ENCODE measurements at regions not wholly inside any gene's neighbourhood (a gene's known extent, or its start where the extent isn't known, plus 50 kb on each side); places are given as distances from the start of the nearest gene placed in this dataset.
A peak's percentile ranks its signal among the peaks of the same experiment; 100 is the strongest.

- DNase-seq (ENCODE audit: extremely low read depth, low read depth) = no peak
These were observed 178.3 kb upstream of the SLC7A11 start for GRCh38 chr4:138420471-138420870.

DNA sequence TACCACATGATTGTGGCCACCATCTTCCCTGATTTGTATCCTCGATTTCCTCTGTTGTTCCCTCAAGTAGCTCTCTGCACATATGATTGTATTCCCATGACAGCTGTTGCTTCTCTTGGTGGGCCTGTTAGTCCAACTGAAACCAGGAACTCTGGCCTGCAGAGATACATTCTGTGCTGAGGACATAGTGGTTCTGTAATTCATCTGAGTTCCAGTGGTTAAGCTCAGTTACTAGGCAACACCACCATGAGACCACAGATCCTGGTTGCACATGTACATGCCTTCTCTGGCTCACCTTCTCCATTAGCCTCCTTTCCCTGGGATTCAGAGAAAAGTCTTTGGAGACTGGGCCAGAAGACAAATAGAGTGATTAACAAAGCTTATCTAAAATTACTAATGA, 172.1 kb upstream of the SLC7A11 start:
- DNase-seq (ENCODE audit: extremely low read depth, low read depth) = no peak

- DNase-seq (ENCODE audit: extremely low read depth, low read depth) = no peak
These were observed 171.1 kb upstream of the SLC7A11 start for GRCh38 chr4:138413273-138413672.

DNA sequence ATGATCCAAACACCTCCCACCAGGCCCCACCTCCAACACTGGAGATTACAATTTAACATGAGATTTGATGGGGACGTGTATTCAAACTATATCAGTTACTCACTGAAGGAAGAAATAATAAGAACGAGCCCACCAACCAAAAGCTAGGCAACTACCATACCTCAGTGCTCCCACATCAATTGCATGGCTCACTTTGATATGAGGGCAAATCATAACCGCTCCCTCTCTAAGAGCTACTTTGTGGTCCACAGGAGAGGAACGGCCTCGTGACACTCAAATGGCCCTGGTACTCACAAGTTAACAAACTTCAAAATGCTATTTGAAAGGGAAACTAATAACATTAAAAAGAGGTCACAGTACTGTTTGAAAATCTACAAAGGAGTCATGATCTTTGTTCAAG, 170.7 kb upstream of the SLC7A11 start:
- no peak for DNase-seq (ENCODE audit: extremely low read depth, low read depth)

GRCh38 chr4:138410266-138410665, 168.1 kb upstream of the SLC7A11 start:
- DNase-seq (ENCODE audit: extremely low read depth, low read depth) = no peak

- DNase-seq (ENCODE audit: extremely low read depth, low read depth) = no peak
These were observed 167.5 kb upstream of the SLC7A11 start for GRCh38 chr4:138409670-138410069.

GRCh38 chr4:138408758-138409157, 166.6 kb upstream of the SLC7A11 start:
- no peak for DNase-seq (ENCODE audit: extremely low read depth, low read depth)

- no peak for DNase-seq (ENCODE audit: extremely low read depth, low read depth)
These were observed 165.2 kb upstream of the SLC7A11 start for GRCh38 chr4:138407329-138407728.

DNA sequence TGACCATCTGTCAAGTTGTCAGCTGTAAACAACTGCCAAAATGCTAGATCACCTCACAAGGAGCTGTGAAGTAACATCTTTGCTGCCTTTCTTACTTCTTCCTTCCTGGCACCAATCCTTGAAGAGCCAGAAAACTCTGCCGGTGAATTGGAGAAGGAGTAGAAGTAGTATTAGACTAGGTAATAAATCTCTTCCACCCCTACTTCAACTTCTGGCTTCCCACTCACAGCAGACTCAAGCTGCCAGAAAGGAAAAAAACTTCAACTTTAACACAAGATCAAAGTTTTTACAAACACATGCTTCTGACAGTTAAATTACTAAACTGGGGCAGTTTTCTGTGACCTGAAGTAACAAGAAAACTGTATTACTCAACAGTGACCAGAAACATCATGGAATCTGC, 164.7 kb upstream of the SLC7A11 start:
- DNase-seq (ENCODE audit: extremely low read depth, low read depth) = no peak

DNA sequence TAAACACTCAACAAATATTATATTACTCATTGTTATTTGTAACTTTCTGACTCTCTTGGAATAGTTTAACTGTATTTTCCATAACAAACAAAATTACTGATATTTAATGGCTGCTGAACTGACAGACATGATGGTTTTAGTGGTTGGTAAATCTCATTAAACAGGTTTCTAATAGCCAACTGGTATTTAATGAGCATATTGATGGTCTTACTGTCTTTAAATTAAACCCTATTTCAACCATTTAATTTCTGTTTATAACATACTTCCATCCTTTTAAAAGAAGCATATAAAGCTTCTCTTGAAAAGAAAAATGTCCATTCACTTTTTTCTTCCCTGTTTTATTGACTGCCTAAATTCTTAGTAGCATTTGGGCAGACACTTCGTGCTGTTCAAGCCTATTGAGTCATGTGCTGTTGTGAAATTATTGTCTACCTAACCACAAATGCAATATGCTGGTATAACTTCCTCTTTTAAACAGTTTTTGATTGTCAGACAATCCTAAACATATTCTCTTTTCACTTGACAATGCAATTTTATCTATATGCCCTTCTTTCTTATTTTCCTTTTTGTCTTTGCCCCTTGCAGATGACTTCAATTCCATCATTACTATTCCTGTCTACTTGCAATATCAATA, 163.9 kb upstream of the SLC7A11 start:
- DNase-seq (ENCODE audit: extremely low read depth, low read depth) = no peak

DNA sequence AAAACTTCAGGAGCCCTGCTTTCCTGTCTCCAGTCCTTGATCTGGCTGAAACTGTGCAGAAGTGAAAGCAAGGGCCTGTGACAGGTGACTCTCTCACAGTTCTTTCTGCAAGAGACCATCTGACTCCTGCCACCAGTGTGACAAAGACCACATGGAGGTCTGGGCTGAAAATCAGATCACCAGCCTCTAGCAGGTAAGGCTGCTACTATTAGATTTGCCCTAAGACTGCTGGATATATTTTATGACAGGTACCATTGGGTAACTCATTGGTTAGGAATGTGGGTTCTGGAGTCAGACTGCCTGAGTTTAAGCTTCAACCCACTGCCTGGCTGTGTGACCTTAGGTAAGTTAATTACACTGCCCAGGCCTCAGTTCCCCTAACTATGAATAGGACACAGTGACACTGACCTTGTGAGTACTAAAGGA, 163.3 kb upstream of the SLC7A11 start:
- DNase-seq (ENCODE audit: extremely low read depth, low read depth) = no peak

DNA sequence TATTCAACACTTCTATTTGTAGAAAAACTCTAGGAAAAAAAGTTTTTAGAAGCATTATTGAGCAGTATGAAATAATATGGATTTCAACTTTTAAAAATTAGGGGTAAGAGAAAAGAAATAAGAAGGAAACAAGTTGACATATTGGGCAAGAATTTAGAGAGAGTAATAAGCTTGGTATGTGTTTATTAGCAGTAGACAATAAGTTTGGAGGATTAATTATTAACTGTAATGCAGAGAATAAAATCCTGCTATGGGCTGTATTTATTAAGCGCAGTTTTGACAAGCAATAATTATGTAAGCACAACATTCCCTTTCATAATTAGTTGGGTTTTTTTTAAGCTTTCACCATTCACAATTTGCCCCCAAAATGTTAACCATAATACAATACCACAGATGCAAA, 162.7 kb upstream of the SLC7A11 start:
- DNase-seq (ENCODE audit: extremely low read depth, low read depth) = no peak

GRCh38 chr4:138404251-138404650, 162.1 kb upstream of the SLC7A11 start:
- no peak for DNase-seq (ENCODE audit: extremely low read depth, low read depth)

DNA sequence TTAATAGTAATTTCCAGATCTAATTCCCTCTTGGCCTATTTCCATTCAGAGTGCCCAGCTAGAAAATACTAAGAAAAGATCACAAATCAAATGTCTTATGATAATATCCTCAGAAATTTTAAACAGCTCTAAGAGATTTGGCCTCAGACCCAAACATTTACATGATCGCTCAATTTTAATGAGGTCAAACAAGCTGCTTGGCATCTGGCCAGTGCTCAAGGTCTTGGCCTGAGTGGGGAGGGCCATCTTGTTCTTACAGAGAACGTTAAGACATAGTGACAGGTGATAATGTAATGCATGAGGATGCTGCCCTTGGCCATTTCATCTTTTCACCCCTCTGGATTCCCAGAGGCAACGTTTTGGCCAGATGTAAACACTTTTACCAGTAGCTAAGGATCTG, 159.2 kb upstream of the SLC7A11 start:
- DNase-seq (ENCODE audit: extremely low read depth, low read depth) = no peak

GRCh38 chr4:138400543-138400942, 158.4 kb upstream of the SLC7A11 start:
- no peak for DNase-seq (ENCODE audit: extremely low read depth, low read depth)

DNA sequence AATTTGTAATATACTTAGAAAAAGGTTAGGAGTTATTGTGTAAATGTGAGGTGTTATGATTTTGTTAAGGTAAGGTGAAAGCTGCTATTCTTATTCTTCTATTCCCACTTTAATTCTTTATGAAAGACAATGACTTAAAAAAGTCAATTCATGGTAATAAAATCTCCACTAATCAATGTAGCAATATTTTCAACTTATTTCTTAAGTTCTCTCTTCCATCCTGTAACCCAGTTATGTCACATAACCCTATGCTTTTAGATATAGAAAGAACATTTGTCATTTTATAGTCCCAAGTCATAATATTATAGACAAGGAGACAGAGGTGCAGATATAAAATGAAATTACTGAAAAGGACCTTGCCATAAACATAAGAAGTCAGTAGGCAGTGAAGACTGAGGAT, 157.9 kb upstream of the SLC7A11 start:
- DNase-seq (ENCODE audit: extremely low read depth, low read depth) = no peak

GRCh38 chr4:138399081-138399480, 156.9 kb upstream of the SLC7A11 start:
- DNase-seq (ENCODE audit: extremely low read depth, low read depth) = no peak

- no peak for DNase-seq (ENCODE audit: extremely low read depth, low read depth)
These were observed 156.2 kb upstream of the SLC7A11 start for GRCh38 chr4:138398322-138398721.

DNA sequence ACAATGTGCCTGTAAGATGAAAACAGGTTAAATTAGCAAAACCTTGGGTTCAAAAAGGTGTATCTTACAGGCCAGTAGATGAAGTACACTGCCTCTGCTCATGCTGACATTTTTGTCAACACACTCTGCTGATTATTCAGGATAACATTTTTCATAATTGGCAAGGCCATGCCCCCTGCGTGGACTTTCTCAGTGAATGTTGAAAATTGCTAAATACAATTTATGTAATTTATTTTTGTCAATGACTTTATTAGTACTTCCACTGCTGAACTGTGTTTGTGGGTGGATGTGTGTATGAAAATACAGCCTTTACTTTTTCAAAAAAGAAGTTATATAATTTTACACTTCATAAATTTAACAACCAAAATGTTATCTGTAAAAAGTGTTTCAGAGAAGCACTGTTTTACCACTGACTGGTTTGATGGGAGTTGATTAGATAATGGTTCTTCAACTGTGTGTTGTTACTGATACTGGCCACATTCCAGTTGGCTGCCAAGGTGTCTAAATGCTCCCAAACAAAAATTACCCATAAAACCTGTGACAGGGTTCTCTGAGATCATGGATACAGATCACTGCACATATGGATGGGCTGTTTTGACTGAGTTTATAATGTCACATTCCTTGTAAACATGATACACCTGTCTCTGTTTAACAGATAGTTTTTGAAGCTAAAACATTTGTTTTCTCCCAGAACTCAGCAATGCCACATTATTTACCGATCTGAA, 151.9 kb upstream of the SLC7A11 start:
- DNase-seq (ENCODE audit: extremely low read depth, low read depth) = no peak

DNA sequence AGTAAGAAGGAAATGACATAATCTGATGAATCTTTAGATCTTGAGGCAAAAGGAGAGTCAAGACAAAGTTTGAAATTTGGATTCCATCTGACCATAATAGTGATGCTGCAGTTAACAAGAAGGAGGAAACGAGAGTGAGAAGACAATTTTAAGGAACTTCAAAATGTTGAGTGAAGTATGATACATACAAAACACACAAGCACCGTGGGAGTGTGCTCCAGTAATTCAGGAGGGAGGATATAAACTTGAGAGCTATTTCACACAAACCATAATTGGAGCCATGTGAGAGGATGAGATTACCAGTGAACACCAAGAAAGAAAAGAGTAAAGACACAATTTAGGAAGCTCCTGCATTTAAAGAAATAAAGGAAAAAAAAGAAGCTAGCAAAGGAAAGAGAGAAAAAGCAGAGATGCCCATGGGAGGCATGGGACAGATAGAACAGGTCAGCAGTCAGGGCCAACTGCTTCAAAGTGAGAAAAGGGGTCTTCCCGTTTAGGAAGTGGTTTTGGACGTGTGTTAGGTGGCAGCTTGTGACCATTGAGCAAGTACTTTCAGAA, 150.7 kb upstream of the SLC7A11 start:
- DNase-seq (ENCODE audit: extremely low read depth, low read depth) = no peak

GRCh38 chr4:138389976-138390685, 148.0 kb upstream of the SLC7A11 start:
- peak; percentile 33 for DNase-seq (ENCODE audit: extremely low read depth, low read depth)

- DNase-seq (ENCODE audit: extremely low read depth, low read depth) = no peak
These were observed 132.8 kb upstream of the SLC7A11 start for GRCh38 chr4:138374947-138375346.
